ENCODE measurements at regions not wholly inside any gene's neighbourhood (a gene's known extent, or its start where the extent isn't known, plus 50 kb on each side); places are given as distances from the start of the nearest gene placed in this dataset.
"Not testable (repeated sequence)": the region's sequence is repeated elsewhere in the genome, so short reads cannot be mapped to it uniquely, and the experiment has no call there.

GRCh38 chr10:63042256-63042655, 90.9 kb upstream of the NRBF2 start:
- 34% methylated on average over 4 of the region's 4 CpGs for WGBS
- Histone ChIP-seq H3K4me1 (ENCODE audit: control insufficient read depth, insufficient read depth, low read length) (no peaks in the 10 kb centered on the region), H3K9me3 (ENCODE audit: control insufficient read depth, low read length) (no peaks in the 10 kb centered on the region), H3K27ac (ENCODE audit: low read length) (no peak overlapping the region), H3K4me3 (ENCODE audit: low read length) (no peak overlapping the region), H3K27me3 (ENCODE audit: control insufficient read depth, insufficient read depth) (no peaks in the 10 kb centered on the region)
- intact Hi-C loops (cut with DNase I), result no loop called here
- DNase-seq, result no peak
- ATAC-seq, result no peak

- H3K4me1 ChIP-seq (ENCODE audit: control insufficient read depth, insufficient read depth, low read length); H3K27me3 ChIP-seq (ENCODE audit: control insufficient read depth, insufficient read depth); H3K27ac ChIP-seq (ENCODE audit: low read length); H3K9me3 ChIP-seq (ENCODE audit: control insufficient read depth, low read length); intact Hi-C loops (cut with DNase I); ATAC-seq; H3K4me3 ChIP-seq (ENCODE audit: low read length): not testable (repeated sequence)
- WGBS, result 91% methylated on average over 34 of the region's 42 CpGs
- peak in 1 of 3 donors; percentile 34 for DNase-seq
Measured at GRCh38 chr10:63033616-63034185, 99.4 kb upstream of the NRBF2 start.

GRCh38 chr10:63030536-63030935, 102.6 kb upstream of the NRBF2 start:
- Histone ChIP-seq H3K27ac (ENCODE audit: low read length) (no peak overlapping the region), H3K4me3 (ENCODE audit: low read length) (no peak overlapping the region), H3K27me3 (ENCODE audit: control insufficient read depth, insufficient read depth) (no peaks in the 10 kb centered on the region), H3K9me3 (ENCODE audit: control insufficient read depth, low read length) (no peaks in the 10 kb centered on the region), H3K4me1 (ENCODE audit: control insufficient read depth, insufficient read depth, low read length) (no peaks in the 10 kb centered on the region)
- WGBS, result 63% methylated on average over 4 of the region's 4 CpGs
- DNase-seq (no peak), ATAC-seq (no peak)
- intact Hi-C loops (cut with DNase I), result no loop called here

GRCh38 chr10:63027531-63027930, 105.6 kb upstream of the NRBF2 start:
- Histone ChIP-seq H3K4me1 (ENCODE audit: control insufficient read depth, insufficient read depth, low read length) (no peaks in the 10 kb centered on the region), H3K27me3 (ENCODE audit: control insufficient read depth, insufficient read depth) (no peaks in the 10 kb centered on the region), H3K27ac (ENCODE audit: low read length) (no peak overlapping the region), H3K9me3 (ENCODE audit: control insufficient read depth, low read length) (no peaks in the 10 kb centered on the region), H3K4me3 (ENCODE audit: low read length) (no peak overlapping the region)
- intact Hi-C loops (cut with DNase I), result no loop called here
- 75% methylated on average over 6 of the region's 6 CpGs for WGBS
- no peak for ATAC-seq
- no peak for DNase-seq

GRCh38 chr10:63021225-63021624, 111.9 kb upstream of the NRBF2 start:
- no peaks in the 10 kb centered on the region for H3K9me3 ChIP-seq (ENCODE audit: control insufficient read depth, low read length)
- intact Hi-C loops (cut with DNase I), result no loop called here
- no peak overlapping the region for H3K4me3 ChIP-seq (ENCODE audit: low read length)
- WGBS, result 94% methylated on average over 1 of the region's 1 CpG
- H3K27me3 ChIP-seq (ENCODE audit: control insufficient read depth, insufficient read depth), result no peaks in the 10 kb centered on the region
- ATAC-seq (no peak), DNase-seq (no peak)
- no peaks in the 10 kb centered on the region for H3K4me1 ChIP-seq (ENCODE audit: control insufficient read depth, insufficient read depth, low read length)
- no peak overlapping the region for H3K27ac ChIP-seq (ENCODE audit: low read length)

- intact Hi-C loops (cut with DNase I), result no loop called here
- ATAC-seq, result no peak
- no peak overlapping the region for H3K27ac ChIP-seq (ENCODE audit: low read length)
Measured at GRCh38 chr10:63013755-63014154, 119.4 kb upstream of the NRBF2 start.

GRCh38 chr10:63012623-63013022, 120.5 kb upstream of the NRBF2 start:
- intact Hi-C loops (cut with DNase I), result no loop called here
- Histone ChIP-seq H3K27ac (ENCODE audit: low read length) (no peak overlapping the region), H3K4me1 (ENCODE audit: control insufficient read depth, insufficient read depth, low read length) (no peaks in the 10 kb centered on the region), H3K27me3 (ENCODE audit: control insufficient read depth, insufficient read depth) (no peaks in the 10 kb centered on the region), H3K9me3 (ENCODE audit: control insufficient read depth, low read length) (no peaks in the 10 kb centered on the region), H3K4me3 (ENCODE audit: low read length) (no peak overlapping the region)
- ATAC-seq (no peak), DNase-seq (no peak)

More at GRCh38 chr10:63013755-63014154, 119.4 kb upstream of the NRBF2 start:
- WGBS, result 39% methylated on average over 1 of the region's 1 CpG
- DNase-seq, result no peak
- no peaks in the 10 kb centered on the region for H3K4me1 ChIP-seq (ENCODE audit: control insufficient read depth, insufficient read depth, low read length)
- H3K9me3 ChIP-seq (ENCODE audit: control insufficient read depth, low read length), result no peaks in the 10 kb centered on the region
- no peaks in the 10 kb centered on the region for H3K27me3 ChIP-seq (ENCODE audit: control insufficient read depth, insufficient read depth)
- H3K4me3 ChIP-seq (ENCODE audit: low read length), result no peak overlapping the region

- Histone ChIP-seq H3K27me3 (ENCODE audit: control insufficient read depth, insufficient read depth) (no peaks in the 10 kb centered on the region), H3K4me1 (ENCODE audit: control insufficient read depth, insufficient read depth, low read length) (no peaks in the 10 kb centered on the region), H3K27ac (ENCODE audit: low read length) (no peak overlapping the region), H3K4me3 (ENCODE audit: low read length) (no peak overlapping the region), H3K9me3 (ENCODE audit: control insufficient read depth, low read length) (no peaks in the 10 kb centered on the region)
- ATAC-seq, result no peak
- WGBS, result 84% methylated on average over 1 of the region's 1 CpG
- DNase-seq, result no peak
- intact Hi-C loops (cut with DNase I), result no loop called here
Measured at GRCh38 chr10:63010203-63010602, 122.9 kb upstream of the NRBF2 start.

GRCh38 chr10:63008491-63008890, 124.6 kb upstream of the NRBF2 start:
- no peaks in the 10 kb centered on the region for H3K27me3 ChIP-seq (ENCODE audit: control insufficient read depth, insufficient read depth)
- ATAC-seq (no peak), DNase-seq (no peak)
- H3K4me3 ChIP-seq (ENCODE audit: low read length), result no peak overlapping the region
- H3K4me1 ChIP-seq (ENCODE audit: control insufficient read depth, insufficient read depth, low read length), result no peaks in the 10 kb centered on the region
- H3K27ac ChIP-seq (ENCODE audit: low read length), result no peak overlapping the region
- H3K9me3 ChIP-seq (ENCODE audit: control insufficient read depth, low read length), result no peaks in the 10 kb centered on the region
- intact Hi-C loops (cut with DNase I), result loop anchor here in 1 of 4 donors (10.0 kb wide), 1 partner anchor 146 kb away; no protein-coding TSS in a partner anchor

- Histone ChIP-seq H3K27me3 (ENCODE audit: control insufficient read depth, insufficient read depth) (no peaks in the 10 kb centered on the region), H3K4me3 (ENCODE audit: low read length) (no peak overlapping the region), H3K4me1 (ENCODE audit: control insufficient read depth, insufficient read depth, low read length) (no peaks in the 10 kb centered on the region), H3K9me3 (ENCODE audit: control insufficient read depth, low read length) (no peaks in the 10 kb centered on the region), H3K27ac (ENCODE audit: low read length) (no peak overlapping the region)
- ATAC-seq, result no peak
- WGBS, result 93% methylated on average over 9 of the region's 9 CpGs
- no peak for DNase-seq
- intact Hi-C loops (cut with DNase I), result loop anchor here in 1 of 4 donors (10.0 kb wide), 1 partner anchor 148 kb away; no protein-coding TSS in a partner anchor
Measured at GRCh38 chr10:63007112-63007511, 126.0 kb upstream of the NRBF2 start.

- Histone ChIP-seq H3K4me1 (ENCODE audit: control insufficient read depth, insufficient read depth, low read length) (no peaks in the 10 kb centered on the region), H3K9me3 (ENCODE audit: control insufficient read depth, low read length) (no peaks in the 10 kb centered on the region), H3K27ac (ENCODE audit: low read length) (no peak overlapping the region), H3K4me3 (ENCODE audit: low read length) (no peak overlapping the region), H3K27me3 (ENCODE audit: control insufficient read depth, insufficient read depth) (no peaks in the 10 kb centered on the region)
- intact Hi-C loops (cut with DNase I), result loop anchor here in 1 of 4 donors (10.0 kb wide), 1 partner anchor 150 kb away; no protein-coding TSS in a partner anchor
- WGBS, result 55% methylated on average over 3 of the region's 3 CpGs
- DNase-seq (no peak), ATAC-seq (no peak)
Measured at GRCh38 chr10:63005246-63005645, 127.9 kb upstream of the NRBF2 start.
